LHCN-M2 (cell line): ENCODE measurements at regions not wholly inside any gene's neighbourhood (a gene's known extent, or its start where the extent isn't known, plus 50 kb on each side); places are given as distances from the start of the nearest gene placed in this dataset.
"Not testable (repeated sequence)": the region's sequence is repeated elsewhere in the genome, so short reads cannot be mapped to it uniquely, and the experiment has no call there.

Experiments
- DNase-seq: peaks from one replicate; pipeline ENCODE4 v3.0.0-alpha.2; 2012; ENCODE audit warnings: low read depth

GRCh38 chr1:174105086-174105485 is 54.2 kb upstream of the RABGAP1L start:
- no peak for DNase-seq

GRCh38 chr1:174103766-174104165 is 55.6 kb upstream of the RABGAP1L start:
- no peak for DNase-seq

- DNase-seq = not testable (repeated sequence)
Observed at GRCh38 chr1:174101976-174102375, 57.3 kb upstream of the RABGAP1L start.

- DNase-seq = no peak
Observed at GRCh38 chr1:174097426-174097825, 61.9 kb upstream of the RABGAP1L start.

GRCh38 chr1:174093789-174094188 is 65.5 kb upstream of the RABGAP1L start:
- not testable (repeated sequence) for DNase-seq

GRCh38 chr1:174090471-174090870 is 68.3 kb upstream of the RC3H1 start:
- DNase-seq = no peak

- DNase-seq = no peak
Observed at GRCh38 chr1:174080819-174081218, 58.7 kb upstream of the RC3H1 start.

- DNase-seq = no peak
Observed at GRCh38 chr1:174079796-174080195, 57.6 kb upstream of the RC3H1 start.

GRCh38 chr1:174078916-174079315 is 56.8 kb upstream of the RC3H1 start:
- not testable (repeated sequence) for DNase-seq

GRCh38 chr1:174077749-174078490 is 55.8 kb upstream of the RC3H1 start:
- DNase-seq = peak; percentile 15

GRCh38 chr1:174075245-174075692 is 53.1 kb upstream of the RC3H1 start:
- no peak for DNase-seq

GRCh38 chr1:174074757-174075156 is 52.6 kb upstream of the RC3H1 start:
- peak; percentile 40 for DNase-seq

- no peak for DNase-seq
Observed at GRCh38 chr1:174072581-174072980, 50.4 kb upstream of the RC3H1 start.
